LNCAP (cell line): ENCODE measurements at regions not wholly inside any gene's neighbourhood (a gene's known extent, or its start where the extent isn't known, plus 50 kb on each side); places are given as distances from the start of the nearest gene placed in this dataset.

Source experiments
- TF ChIP-seq, protein P1 (sequence below): fragments of 450-650 bp; IDR thresholded peaks from 2 replicates; pipeline ENCODE4 v1.5.1; 2017; ENCODE audit warnings: mild to moderate bottlenecking

DNA sequence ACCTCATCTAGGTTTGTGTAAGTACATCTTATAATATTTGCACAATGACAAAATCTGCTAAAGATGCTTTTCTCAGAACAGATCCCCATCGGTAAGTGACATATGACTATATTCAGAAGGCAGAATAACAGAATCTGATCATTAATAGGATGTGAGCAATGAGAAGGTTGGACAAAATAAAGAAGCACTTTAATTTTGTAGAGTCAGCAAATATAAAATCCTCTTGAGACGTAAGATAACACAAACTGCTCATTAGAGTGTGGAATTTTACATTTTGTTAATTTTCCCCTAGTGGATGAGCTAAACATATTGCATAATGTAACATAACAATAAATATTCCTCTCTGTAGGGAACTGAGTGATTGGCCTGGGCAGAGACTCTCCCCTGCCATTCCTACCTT lies 658.4 kb upstream of the ZP4 start:
- TF ChIP-seq, protein P1, sequence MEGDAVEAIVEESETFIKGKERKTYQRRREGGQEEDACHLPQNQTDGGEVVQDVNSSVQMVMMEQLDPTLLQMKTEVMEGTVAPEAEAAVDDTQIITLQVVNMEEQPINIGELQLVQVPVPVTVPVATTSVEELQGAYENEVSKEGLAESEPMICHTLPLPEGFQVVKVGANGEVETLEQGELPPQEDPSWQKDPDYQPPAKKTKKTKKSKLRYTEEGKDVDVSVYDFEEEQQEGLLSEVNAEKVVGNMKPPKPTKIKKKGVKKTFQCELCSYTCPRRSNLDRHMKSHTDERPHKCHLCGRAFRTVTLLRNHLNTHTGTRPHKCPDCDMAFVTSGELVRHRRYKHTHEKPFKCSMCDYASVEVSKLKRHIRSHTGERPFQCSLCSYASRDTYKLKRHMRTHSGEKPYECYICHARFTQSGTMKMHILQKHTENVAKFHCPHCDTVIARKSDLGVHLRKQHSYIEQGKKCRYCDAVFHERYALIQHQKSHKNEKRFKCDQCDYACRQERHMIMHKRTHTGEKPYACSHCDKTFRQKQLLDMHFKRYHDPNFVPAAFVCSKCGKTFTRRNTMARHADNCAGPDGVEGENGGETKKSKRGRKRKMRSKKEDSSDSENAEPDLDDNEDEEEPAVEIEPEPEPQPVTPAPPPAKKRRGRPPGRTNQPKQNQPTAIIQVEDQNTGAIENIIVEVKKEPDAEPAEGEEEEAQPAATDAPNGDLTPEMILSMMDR: no peak

DNA sequence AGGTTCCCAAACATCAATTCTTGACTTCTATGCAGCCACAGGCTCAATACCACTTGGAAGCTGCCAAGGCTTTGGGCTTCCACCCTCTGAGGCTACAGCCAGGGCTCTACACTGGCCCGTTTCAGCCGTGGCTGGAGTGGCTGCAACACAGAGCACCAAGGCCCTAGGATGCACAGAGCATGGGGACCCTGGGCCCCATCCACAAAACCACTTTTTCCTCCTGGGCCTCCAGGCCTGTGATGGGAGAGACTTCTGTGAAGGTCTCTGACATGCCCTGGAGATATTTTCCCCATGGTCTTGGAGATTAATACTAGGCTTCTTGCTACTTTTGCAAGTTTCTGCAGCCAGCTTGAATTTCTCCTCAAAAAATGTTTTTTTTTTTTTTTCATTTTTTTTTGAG lies 655.4 kb upstream of the ZP4 start:
- TF ChIP-seq, protein P1: no peak

DNA sequence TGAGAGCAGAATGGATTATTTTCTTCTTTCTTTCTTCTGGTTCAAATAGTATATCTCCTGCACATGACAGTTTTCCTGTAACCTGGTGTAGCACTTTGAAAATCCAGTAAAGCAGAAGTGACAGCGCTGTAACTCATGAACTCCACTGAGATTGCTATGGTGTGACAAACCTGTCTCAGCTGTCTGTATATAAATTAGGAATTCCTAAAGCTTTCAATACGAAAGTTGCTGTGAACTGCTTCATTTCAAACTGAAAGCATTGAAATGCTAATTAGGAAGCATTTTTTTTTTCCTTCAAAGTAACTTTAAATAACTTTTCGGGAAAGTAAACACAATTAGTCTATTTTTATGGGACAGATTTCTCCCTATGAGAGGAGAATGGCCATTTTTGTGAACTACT lies 646.9 kb upstream of the ZP4 start:
- TF ChIP-seq, protein P1: no peak

DNA sequence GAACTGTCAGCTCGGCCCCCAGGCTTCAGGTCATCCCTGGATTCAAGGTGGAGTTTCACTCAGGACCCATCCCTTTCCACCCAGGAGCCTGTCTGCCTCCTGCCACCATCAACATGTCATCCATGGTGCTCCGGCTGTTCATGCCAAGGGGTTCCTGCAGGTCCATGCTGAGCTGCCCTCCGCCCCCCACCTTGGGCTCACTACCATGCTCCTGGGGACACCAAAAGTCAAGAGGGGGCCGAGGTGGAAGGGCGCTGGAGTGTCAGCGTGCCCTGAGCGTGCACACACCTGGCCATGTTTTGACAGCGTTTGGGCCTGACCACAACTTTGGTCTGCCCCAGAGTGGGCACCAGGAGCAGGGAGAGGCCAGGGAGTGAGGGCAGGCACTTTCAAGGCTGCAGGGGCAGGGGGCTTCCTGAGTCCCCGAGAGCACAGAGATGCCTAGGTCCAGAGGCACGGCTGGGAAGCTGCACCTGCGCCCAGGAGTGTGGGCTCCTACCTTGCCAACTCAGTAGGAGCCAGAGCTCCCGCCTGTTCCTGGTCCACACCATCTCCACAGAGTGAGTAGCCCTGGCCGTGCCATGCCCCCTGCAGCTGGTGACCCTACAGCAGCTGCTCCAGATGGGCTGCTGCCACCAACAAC lies 639.6 kb upstream of the ZP4 start:
- TF ChIP-seq, protein P1: no peak

DNA sequence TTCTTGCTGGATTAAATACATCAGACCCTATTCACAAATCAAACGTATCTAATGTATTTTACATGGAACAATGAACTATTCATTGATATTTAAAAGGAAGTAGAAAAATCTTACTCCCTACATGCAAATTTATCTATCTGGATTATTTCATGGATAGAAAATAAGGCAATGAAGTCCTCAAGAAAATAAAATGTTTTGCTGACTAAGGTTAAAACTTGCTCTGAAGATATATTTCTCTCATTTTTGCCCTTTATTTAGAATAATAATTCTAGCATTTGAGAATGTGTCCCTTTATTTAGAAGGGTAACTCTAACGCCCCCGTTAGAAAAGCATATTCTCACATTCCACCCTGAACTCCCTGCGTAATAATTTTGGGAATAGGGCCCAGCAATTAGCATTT lies 627.0 kb upstream of the ZP4 start:
- TF ChIP-seq, protein P1: no peak

DNA sequence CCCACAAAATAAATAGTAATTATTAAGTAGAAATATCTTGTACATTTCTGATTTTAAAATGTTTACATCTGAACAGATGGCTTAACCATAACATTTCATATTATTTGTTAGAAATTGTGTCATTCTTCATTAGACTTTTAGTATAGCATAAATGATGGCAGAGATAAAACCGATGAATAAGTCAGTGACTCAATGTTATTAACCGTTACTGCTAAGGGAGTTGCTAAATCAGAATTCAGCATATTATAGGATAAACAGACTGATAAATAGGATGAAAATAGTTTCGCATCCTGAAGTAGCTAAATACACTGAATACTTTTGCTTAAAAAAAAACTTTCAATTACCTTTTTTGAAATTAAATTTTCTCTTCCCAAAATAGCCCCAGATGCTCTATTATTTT lies 610.6 kb upstream of the ZP4 start:
- TF ChIP-seq, protein P1: no peak

DNA sequence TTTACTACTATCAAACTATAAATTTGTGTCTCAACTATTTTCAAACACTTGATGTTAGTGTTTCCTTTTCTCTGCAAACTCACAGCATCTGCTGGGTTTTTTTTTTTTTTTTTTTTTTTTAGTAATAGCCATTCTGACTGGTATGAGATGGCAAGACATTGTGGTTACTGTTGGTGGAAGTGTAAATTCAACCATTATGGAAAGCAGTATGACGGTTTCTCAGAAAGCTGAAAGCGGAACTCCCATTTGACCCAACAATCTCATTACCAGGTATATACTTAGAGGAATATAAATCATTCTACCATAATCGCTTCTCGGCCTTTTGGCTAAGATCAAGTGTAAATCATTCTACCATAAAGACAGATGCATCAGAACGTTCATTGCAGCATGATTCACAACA lies 608.3 kb upstream of the ZP4 start:
- TF ChIP-seq, protein P1: no peak

DNA sequence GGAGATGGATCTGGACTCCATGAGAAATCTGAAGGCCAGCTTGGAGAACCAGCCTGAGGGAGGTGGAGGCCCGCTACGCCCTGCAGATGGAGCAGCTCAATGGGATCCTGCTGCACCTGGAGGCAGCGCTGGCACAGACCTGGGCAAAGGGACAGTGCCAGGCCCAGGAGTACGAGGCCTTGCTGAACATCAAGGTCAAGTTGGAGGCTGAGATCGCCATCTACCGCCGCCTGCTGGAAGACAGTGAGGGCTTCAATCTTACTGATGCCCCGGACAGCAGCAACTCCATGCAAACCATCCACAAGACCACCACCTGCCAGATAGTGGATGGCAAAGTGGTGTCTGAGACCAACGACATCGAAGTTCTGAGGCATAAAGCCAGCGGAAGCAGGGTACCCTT lies 601.5 kb upstream of the ZP4 start:
- TF ChIP-seq, protein P1: no peak
